Activated naive CD4-positive, alpha-beta T cell treated with anti-CD3 and anti-CD28 coated beads, Interleukin-2, amount 50 U/mL, for 72 hours (primary cell): ENCODE measurements at regions not wholly inside any gene's neighbourhood (a gene's known extent, or its start where the extent isn't known, plus 50 kb on each side); places are given as distances from the start of the nearest gene placed in this dataset.
A peak's percentile ranks its signal among the peaks of the same experiment; 100 is the strongest.

ENCODE experiments used
- ATAC-seq, 2 donors: fragments of 150-1000 bp; cut with Tn5 transposase; 2 replicates each; pipeline ENCODE4 v1.10.0; 2021; ENCODE audit warnings: mild to moderate bottlenecking in 2 of 2, moderate library complexity in 2 of 2
- DNase-seq, 2 donors: peaks; one replicate each; pipeline ENCODE4 v3.0.0; 2021 to 2022; ENCODE audit warnings: low spot score in 2 of 2
- H3K27ac Mint-ChIP-seq, 2 donors: one replicate each; pipeline ENCODE4 v1.8.0; 2022; ENCODE audit warnings: mild to moderate bottlenecking in 2 of 2, mixed read lengths in 2 of 2
- H3K36me3 Mint-ChIP-seq, 2 donors: one replicate each; pipeline ENCODE4 v1.8.0; 2022; ENCODE audit warnings: mixed read lengths in 2 of 2
- H3K9me3 Mint-ChIP-seq, 2 donors: one replicate each; pipeline ENCODE4 v1.8.0; 2022; ENCODE audit warnings: mixed read lengths in 2 of 2

DNA sequence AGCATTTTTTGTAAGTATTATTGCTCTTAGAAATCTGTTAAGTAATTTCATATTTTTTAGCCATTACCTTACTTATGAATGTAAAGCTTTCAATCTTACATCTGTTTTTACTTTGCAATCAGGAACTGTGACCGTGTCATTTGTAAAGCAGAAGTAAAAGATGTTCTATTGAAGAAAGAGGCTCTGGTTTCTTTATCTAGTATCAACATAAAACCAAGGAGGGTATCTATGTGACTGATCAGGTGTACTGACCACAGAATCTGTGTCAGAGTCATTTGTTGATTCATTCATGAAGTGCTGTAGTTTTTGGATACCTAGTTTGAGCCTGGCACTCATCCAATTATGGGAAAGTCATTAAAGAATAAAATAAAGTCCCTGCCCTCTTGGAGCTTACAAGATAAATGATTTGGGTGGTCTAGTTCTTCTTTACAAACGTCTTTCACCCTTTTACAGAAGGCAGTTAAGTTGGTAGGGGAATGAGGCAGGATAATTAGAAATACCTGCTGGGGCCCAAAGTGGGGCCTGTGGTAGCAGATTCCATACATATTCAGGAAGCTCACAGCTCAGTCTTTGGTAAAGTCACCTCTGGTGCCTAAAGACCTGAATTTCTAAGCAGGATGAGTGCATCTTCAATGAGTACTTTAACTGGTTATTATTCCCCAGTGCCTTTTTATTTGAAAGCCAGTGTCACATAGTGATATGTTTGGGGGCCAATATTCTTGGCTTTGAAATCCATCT lies 260.6 kb upstream of the NT5C1B start:
- H3K27ac Mint-ChIP-seq: no peak overlapping the region
- H3K9me3 Mint-ChIP-seq: no peaks in the 10 kb centered on the region
- H3K36me3 Mint-ChIP-seq: no peaks in the 10 kb centered on the region
- no peak for DNase-seq
- ATAC-seq: peak in 1 of 2 donors; percentile 43

DNA sequence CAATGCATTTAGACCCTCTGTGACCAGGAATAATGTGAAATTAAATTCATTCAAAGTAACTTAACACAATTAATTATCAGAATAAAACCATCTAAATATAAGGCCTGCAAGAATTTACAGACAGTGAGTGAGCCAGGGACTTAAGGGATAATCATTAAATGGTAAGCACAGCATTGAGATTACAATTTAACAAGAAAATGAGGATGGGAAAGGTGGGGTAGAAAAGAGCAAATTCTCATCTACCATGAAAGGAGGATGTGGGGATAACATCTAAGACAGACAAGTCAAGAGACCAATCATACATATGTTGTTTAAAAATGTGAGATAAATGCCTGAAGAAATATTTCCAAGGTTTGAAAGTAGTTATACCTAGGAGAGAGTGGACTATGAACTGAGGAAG lies 259.3 kb upstream of the NT5C1B start:
- DNase-seq: no peak
- H3K27ac Mint-ChIP-seq: no peak overlapping the region
- no peaks in the 10 kb centered on the region for H3K9me3 Mint-ChIP-seq
- no peaks in the 10 kb centered on the region for H3K36me3 Mint-ChIP-seq
- ATAC-seq: no peak

DNA sequence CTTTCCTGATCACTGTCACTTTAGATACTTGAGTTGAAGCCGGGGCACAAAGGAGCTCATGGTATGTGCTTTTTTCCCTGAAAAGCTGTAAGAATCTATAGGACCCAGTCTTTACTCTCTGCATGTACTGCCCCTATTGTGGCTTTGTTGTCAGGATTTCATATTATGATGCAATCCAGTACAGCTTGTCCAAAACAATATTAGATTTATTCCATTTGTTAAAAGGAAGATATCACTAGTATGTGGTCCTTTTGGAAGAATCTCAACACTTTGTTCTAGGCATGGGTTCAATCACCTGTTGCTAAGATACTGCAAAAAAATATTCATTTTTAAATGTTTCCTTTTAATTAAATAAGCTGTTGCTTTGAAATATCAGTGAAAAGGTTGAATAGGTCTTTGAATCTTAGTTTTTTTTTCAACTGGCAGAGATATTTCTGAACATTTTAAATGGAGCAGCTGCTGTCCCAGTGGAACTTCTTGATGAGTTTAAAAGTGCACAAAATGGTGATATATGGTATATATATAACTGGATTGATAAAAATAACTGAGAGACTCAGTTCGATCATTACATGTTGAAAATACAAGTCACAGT lies 256.6 kb upstream of the NT5C1B start:
- no peaks in the 10 kb centered on the region for H3K9me3 Mint-ChIP-seq
- H3K27ac Mint-ChIP-seq: no peak overlapping the region
- H3K36me3 Mint-ChIP-seq: no peaks in the 10 kb centered on the region
- no peak for ATAC-seq
- no peak for DNase-seq

DNA sequence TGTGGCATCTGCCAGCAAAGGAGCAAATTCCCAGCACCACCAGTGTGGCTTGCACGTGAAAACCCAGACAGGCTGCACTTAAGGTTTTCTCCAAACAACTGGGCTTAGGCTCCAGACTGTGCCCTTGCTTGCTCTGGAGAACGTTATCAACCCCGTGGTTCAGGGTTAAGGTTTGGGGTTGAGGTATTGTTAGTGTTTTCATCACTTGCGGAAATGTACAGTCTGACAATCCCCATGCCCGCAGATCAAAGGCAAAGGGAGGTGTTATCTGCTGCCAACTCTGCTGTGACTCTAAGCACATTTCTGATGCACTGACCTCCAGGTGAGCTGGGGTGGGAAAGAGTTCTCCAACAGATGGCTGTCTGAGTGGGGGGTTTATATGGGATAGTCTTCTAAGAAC lies 253.5 kb upstream of the NT5C1B start:
- no peaks in the 10 kb centered on the region for H3K36me3 Mint-ChIP-seq
- no peak for ATAC-seq
- no peak for DNase-seq
- no peak overlapping the region for H3K27ac Mint-ChIP-seq
- no peaks in the 10 kb centered on the region for H3K9me3 Mint-ChIP-seq

DNA sequence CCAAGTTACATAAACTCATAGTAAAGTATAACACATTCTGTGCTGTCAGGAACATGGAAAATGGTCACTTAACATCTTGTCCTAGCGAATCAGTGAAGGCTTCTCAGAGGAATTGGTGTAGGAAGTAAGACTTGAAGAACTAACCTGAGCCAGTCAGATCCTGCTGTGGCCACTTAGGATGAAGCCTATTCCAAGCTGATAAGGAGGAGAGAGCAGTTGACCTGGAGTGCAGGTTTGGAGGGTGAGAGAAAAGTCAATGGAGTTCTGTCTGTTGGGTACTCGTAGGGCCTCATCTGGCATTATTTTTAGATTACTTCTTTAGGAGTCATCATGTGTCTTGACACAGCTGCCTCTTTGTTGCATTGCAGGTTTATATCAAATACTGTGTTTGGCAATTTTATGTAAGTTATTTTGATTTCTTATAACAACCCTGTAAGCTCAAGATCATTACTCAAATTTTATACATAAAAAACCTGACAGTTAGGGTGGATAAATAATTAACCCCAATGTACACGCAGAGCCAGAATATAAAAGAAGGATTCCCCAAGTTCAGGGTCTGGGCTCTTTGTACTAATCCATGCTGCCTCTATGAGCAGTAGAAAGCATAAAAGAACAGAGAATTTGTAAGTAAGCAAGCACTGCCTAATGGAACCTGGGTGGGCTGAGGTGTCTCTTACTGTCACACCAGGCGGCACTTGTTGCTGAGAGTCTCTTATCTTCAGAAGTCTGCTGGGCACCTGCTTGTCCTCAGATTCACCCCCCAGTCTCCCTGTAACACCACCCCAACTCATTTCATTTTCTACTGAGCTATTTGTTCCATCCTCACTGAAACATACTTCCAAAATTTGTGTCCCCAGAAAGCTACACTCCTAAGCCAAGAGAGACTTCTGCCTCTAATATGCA lies 252.1 kb upstream of the NT5C1B start:
- no peak overlapping the region for H3K27ac Mint-ChIP-seq
- no peaks in the 10 kb centered on the region for H3K9me3 Mint-ChIP-seq
- ATAC-seq: no peak
- H3K36me3 Mint-ChIP-seq: no peaks in the 10 kb centered on the region
- DNase-seq: no peak

- Mint-ChIP-seq H3K9me3 (no peaks in the 10 kb centered on the region), H3K27ac (no peak overlapping the region), H3K36me3 (no peaks in the 10 kb centered on the region)
- DNase-seq (no peak), ATAC-seq (no peak)
These were observed 247.9 kb upstream of the NT5C1B start for GRCh38 chr2:18837240-18837639.

GRCh38 chr2:18836436-18836835 lies 247.1 kb upstream of the NT5C1B start:
- DNase-seq (no peak), ATAC-seq (no peak)
- Mint-ChIP-seq H3K27ac (no peak overlapping the region), H3K9me3 (no peaks in the 10 kb centered on the region), H3K36me3 (no peaks in the 10 kb centered on the region)

GRCh38 chr2:18835787-18836186 lies 246.4 kb upstream of the NT5C1B start:
- H3K27ac Mint-ChIP-seq: no peak overlapping the region
- no peak for ATAC-seq
- H3K9me3 Mint-ChIP-seq: no peaks in the 10 kb centered on the region
- H3K36me3 Mint-ChIP-seq: no peaks in the 10 kb centered on the region
- DNase-seq: no peak

GRCh38 chr2:18834341-18834740 lies 245.0 kb upstream of the NT5C1B start:
- no peak for ATAC-seq
- no peak for DNase-seq
- Mint-ChIP-seq H3K36me3 (no peaks in the 10 kb centered on the region), H3K27ac (no peak overlapping the region), H3K9me3 (no peaks in the 10 kb centered on the region)

- no peaks in the 10 kb centered on the region for H3K9me3 Mint-ChIP-seq
- H3K27ac Mint-ChIP-seq: no peak overlapping the region
- H3K36me3 Mint-ChIP-seq: no peaks in the 10 kb centered on the region
- no peak for DNase-seq
- no peak for ATAC-seq
These were observed 244.6 kb upstream of the NT5C1B start for GRCh38 chr2:18833941-18834340.

GRCh38 chr2:18831916-18832510 lies 242.6 kb upstream of the NT5C1B start:
- DNase-seq (no peak), ATAC-seq (no peak)
- Mint-ChIP-seq H3K27ac (no peak overlapping the region), H3K36me3 (no peaks in the 10 kb centered on the region), H3K9me3 (no peaks in the 10 kb centered on the region)

DNA sequence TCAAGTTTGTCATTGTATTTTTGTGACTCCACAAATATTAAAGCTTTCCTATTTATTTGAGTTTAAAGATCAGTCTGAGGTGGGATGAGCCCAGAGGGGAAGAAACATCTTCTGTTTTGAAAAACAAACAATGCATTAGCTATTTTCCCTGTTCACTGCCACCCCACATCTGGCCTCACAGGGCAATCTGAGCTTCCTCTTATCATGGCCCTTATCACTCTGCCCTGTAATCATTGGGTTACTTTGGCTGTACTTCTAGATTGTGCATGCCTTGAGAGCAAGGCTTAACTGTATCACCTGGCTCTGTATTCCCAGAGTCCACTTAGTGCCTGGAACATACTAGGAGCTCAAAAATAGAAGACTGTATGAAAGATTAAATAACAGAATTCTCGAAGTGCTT lies 241.6 kb upstream of the NT5C1B start:
- ATAC-seq: no peak
- no peak for DNase-seq
- H3K27ac Mint-ChIP-seq: no peak overlapping the region
- H3K36me3 Mint-ChIP-seq: no peaks in the 10 kb centered on the region
- H3K9me3 Mint-ChIP-seq: no peaks in the 10 kb centered on the region

DNA sequence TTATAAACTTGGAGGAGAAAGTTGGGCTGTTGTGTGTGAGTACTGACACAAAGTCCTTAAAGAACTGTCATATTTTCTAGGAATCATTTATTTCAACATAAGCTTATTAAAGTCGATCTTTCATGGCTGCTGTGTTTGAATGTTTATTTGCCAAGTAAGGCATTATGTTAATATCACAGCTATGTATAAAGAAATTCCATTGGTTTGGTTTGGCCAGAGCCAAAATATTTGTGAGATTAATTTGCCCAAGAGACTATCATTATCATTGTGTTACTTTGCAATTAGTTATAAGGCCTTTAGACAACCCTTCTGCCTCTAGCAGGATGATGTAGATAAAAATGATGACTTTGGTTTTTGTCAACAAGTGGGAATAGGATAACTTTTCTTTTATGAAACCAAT lies 240.6 kb upstream of the NT5C1B start:
- ATAC-seq (no peak), DNase-seq (no peak)
- Mint-ChIP-seq H3K36me3 (no peaks in the 10 kb centered on the region), H3K27ac (no peak overlapping the region), H3K9me3 (no peaks in the 10 kb centered on the region)

GRCh38 chr2:18829251-18829902 lies 240.0 kb upstream of the NT5C1B start:
- DNase-seq: no peak
- no peaks in the 10 kb centered on the region for H3K9me3 Mint-ChIP-seq
- no peaks in the 10 kb centered on the region for H3K36me3 Mint-ChIP-seq
- no peak for ATAC-seq
- H3K27ac Mint-ChIP-seq: no peak overlapping the region

DNA sequence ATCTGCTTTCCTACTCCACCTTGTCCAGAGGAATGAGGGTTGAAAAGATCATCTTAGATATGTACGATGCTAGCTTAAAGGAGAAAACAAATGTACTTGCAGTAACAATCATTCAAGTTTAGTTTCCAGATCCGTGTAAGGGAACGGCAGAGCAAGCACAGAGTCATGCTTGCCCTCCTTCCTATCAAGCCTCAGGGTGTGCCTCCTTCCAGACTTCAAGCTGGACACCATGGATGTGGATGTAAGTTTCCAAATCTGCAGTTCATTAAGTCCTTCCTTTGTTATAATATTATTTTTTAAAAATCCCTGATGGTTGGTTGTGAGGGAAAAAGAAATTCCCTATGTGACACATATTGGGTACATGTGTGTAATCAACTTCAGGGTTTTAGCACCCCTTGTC lies 238.9 kb upstream of the NT5C1B start:
- ATAC-seq: no peak
- no peaks in the 10 kb centered on the region for H3K36me3 Mint-ChIP-seq
- no peak for DNase-seq
- no peaks in the 10 kb centered on the region for H3K9me3 Mint-ChIP-seq
- H3K27ac Mint-ChIP-seq: no peak overlapping the region

DNA sequence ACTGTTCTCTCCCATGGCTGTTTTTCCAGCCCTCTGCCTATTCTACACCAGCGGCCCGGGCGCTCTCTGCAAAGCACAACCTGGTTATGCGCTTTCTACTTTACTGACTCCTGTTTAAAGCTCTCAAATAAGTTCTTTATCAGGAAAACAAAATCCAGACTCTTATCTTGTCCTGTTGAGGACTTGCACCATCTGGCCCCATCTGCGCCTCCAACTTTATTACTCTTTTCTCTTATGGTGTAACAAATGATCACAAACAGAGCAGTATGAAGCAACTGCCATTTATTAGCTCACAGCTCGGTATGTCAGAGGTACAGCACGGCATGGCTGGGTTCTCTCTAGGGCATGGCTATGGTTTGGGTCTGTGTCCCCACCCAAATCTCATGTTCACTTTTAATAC lies 236.5 kb upstream of the NT5C1B start:
- DNase-seq (no peak), ATAC-seq (no peak)
- H3K9me3 Mint-ChIP-seq: no peaks in the 10 kb centered on the region
- no peaks in the 10 kb centered on the region for H3K36me3 Mint-ChIP-seq
- H3K27ac Mint-ChIP-seq: no peak overlapping the region

DNA sequence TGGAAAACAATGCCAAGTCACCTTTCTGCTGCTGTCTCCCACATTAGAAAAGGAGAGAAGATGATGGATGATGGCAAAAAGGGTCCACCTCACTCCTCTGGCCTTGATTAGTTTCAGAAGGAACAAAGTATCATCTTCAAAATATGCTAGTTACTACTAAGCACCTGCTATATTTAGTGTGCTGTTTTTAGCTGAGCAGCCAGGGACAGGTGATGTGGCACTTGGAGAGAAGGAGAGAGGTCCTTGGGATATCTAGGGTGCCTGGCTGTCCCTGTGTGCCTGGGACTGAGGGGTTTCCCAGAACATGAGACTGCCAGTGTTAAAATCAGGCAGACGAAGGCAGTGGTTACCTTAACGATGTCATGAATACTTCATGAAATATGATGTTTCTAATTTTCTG lies 235.5 kb upstream of the NT5C1B start:
- ATAC-seq (no peak), DNase-seq (no peak)
- no peaks in the 10 kb centered on the region for H3K9me3 Mint-ChIP-seq
- H3K27ac Mint-ChIP-seq: no peak overlapping the region
- no peaks in the 10 kb centered on the region for H3K36me3 Mint-ChIP-seq
